ENCODE measurements at regions not wholly inside any gene's neighbourhood (a gene's known extent, or its start where the extent isn't known, plus 50 kb on each side); places are given as distances from the start of the nearest gene placed in this dataset.
"Not testable (repeated sequence)": the region's sequence is repeated elsewhere in the genome, so short reads cannot be mapped to it uniquely, and the experiment has no call there.

DNA sequence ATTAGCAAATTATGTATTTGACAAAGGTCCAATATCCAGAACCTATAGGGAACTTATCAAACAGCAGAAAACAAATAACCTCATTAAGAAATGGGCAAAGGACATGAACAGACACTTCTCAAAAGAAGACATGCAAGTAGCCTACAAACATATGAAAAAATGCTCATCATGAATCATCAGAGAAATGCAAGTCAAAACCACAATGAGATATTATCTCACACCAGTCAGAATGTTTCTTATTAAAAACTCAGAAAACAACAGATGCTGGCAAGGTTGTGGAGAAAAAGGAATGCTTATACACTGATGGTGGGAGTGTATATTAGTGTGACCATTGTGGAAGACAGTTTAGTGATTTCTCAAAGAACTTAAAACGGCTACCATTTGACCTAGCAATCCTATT lies 116.1 kb upstream of the CRBN start:
- H3K4me1 ChIP-seq (ENCODE audit: insufficient read depth, low read length), result no peaks in the 10 kb centered on the region
- no peak overlapping the region for H3K4me2 ChIP-seq (ENCODE audit: low read length)
- FAIRE-seq, result no peak
- Mint-ChIP-seq H3K36me3 (ENCODE audit: low read depth, unreplicated experiment) (no peaks in the 10 kb centered on the region), H3K27ac (ENCODE audit: unreplicated experiment) (no peak overlapping the region), H3K9me3 (ENCODE audit: unreplicated experiment) (peaks cover 2% of the 10 kb centered on the region), H3K4me3 (ENCODE audit: unreplicated experiment) (no peak overlapping the region), H3K27me3 (ENCODE audit: low read depth, unreplicated experiment) (no peaks in the 10 kb centered on the region), H3K4me1 (ENCODE audit: low read depth, unreplicated experiment) (no peaks in the 10 kb centered on the region)
- no peak for TF ChIP-seq EZH2 (IDR thresholded peaks at IDR 0.05; ENCODE audit: insufficient read depth, low read length)
- TF ChIP-seq, protein P1, sequence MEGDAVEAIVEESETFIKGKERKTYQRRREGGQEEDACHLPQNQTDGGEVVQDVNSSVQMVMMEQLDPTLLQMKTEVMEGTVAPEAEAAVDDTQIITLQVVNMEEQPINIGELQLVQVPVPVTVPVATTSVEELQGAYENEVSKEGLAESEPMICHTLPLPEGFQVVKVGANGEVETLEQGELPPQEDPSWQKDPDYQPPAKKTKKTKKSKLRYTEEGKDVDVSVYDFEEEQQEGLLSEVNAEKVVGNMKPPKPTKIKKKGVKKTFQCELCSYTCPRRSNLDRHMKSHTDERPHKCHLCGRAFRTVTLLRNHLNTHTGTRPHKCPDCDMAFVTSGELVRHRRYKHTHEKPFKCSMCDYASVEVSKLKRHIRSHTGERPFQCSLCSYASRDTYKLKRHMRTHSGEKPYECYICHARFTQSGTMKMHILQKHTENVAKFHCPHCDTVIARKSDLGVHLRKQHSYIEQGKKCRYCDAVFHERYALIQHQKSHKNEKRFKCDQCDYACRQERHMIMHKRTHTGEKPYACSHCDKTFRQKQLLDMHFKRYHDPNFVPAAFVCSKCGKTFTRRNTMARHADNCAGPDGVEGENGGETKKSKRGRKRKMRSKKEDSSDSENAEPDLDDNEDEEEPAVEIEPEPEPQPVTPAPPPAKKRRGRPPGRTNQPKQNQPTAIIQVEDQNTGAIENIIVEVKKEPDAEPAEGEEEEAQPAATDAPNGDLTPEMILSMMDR (IDR thresholded peaks at IDR 0.05; ENCODE audit: insufficient read depth, low read depth, low read length), result no peak
- no peaks in the 10 kb centered on the region for H3K79me2 ChIP-seq (ENCODE audit: insufficient read depth, low read length)
- no peaks in the 10 kb centered on the region for H3K27me3 ChIP-seq (ENCODE audit: insufficient read depth, low read length)
- H3K9me3 ChIP-seq (ENCODE audit: insufficient read depth, low read depth, low read length), result no peaks in the 10 kb centered on the region
- H3K9ac ChIP-seq (ENCODE audit: low read length), result no peak overlapping the region
- H4K20me1 ChIP-seq (ENCODE audit: insufficient read depth, low read length), result no peaks in the 10 kb centered on the region
- H2AFZ ChIP-seq (ENCODE audit: low read depth, low read length), result no peak overlapping the region
- H3K27ac ChIP-seq (ENCODE audit: low read depth, low read length), result no peak overlapping the region
- no peak for DNase-seq (ENCODE audit: low read depth)
- H3K4me3 ChIP-seq (ENCODE audit: insufficient read depth, low read depth, low read length), result no peak overlapping the region
- no peaks in the 10 kb centered on the region for H3K36me3 ChIP-seq (ENCODE audit: insufficient read depth, low read length)

DNA sequence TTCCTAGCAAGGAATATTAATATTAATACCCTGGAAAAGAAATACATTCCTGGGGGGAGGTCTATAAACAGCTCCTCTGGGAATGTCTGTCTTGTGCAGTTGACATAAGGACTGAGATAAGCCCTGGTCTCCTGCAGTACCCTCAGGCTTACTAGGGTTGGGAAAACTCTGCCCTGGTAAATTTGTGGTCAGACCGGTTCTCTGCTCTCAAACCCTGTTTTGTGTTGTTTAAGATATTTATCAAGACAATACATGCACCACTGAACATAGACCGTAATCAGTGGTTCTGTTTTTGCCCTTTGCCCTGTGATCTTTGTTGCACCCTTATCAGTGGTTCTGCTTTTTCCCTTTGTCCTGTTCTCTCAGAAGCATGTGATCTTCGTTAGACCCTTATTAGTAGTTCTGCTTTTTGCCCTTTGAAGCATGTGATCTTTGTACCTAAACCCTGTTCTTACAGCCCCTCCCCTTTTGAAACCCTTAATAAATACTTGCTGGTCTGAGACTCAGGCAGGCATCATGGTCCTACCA lies 112.3 kb upstream of the CRBN start:
- H3K4me3 ChIP-seq (ENCODE audit: insufficient read depth, low read depth, low read length); H3K9ac ChIP-seq (ENCODE audit: low read length): not testable (repeated sequence)

DNA sequence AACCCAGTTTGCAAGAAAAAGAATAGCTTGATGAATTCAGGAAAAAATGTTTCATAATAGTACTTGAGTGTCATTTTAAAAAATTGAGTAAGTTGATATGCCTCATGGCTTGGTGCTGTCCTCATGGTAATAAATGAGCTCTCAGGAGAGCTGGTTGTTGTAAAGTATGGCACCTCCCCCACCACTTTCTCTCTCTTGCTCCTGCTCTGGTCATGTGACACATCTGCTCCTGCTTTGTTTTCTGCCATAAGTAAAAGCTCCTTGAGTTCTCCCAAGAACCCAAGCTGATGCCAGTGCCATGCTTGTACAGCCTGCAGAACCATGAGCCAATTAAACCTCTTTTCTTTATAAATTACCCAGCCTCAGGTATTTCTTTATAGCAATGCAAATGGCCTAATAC lies 108.8 kb upstream of the CRBN start:
- no peak for FAIRE-seq

More for the DNA sequence above, 112.3 kb upstream of the CRBN start:
- H3K9me3 ChIP-seq (ENCODE audit: insufficient read depth, low read depth, low read length); H3K4me3 Mint-ChIP-seq (ENCODE audit: unreplicated experiment); FAIRE-seq; H3K36me3 ChIP-seq (ENCODE audit: insufficient read depth, low read length); H3K4me1 ChIP-seq (ENCODE audit: insufficient read depth, low read length); H3K27me3 Mint-ChIP-seq (ENCODE audit: low read depth, unreplicated experiment); H3K9me3 Mint-ChIP-seq (ENCODE audit: unreplicated experiment); H3K4me2 ChIP-seq (ENCODE audit: low read length); DNase-seq (ENCODE audit: low read depth); H4K20me1 ChIP-seq (ENCODE audit: insufficient read depth, low read length); H3K27me3 ChIP-seq (ENCODE audit: insufficient read depth, low read length); H3K27ac ChIP-seq (ENCODE audit: low read depth, low read length); H2AFZ ChIP-seq (ENCODE audit: low read depth, low read length); H3K27ac Mint-ChIP-seq (ENCODE audit: unreplicated experiment); H3K4me1 Mint-ChIP-seq (ENCODE audit: low read depth, unreplicated experiment); H3K79me2 ChIP-seq (ENCODE audit: insufficient read depth, low read length); H3K36me3 Mint-ChIP-seq (ENCODE audit: low read depth, unreplicated experiment): not testable (repeated sequence)

More for the DNA sequence above, 108.8 kb upstream of the CRBN start:
- no peaks in the 10 kb centered on the region for H3K27me3 ChIP-seq (ENCODE audit: insufficient read depth, low read length)
- TF ChIP-seq EZH2 (IDR thresholded peaks at IDR 0.05; ENCODE audit: insufficient read depth, low read length), result no peak
- TF ChIP-seq, protein P1 (IDR thresholded peaks at IDR 0.05; ENCODE audit: insufficient read depth, low read depth, low read length), result no peak
- no peak overlapping the region for H3K4me3 ChIP-seq (ENCODE audit: insufficient read depth, low read depth, low read length)
- no peaks in the 10 kb centered on the region for H3K4me1 ChIP-seq (ENCODE audit: insufficient read depth, low read length)
- no peak for DNase-seq (ENCODE audit: low read depth)
- no peaks in the 10 kb centered on the region for H3K4me1 Mint-ChIP-seq (ENCODE audit: low read depth, unreplicated experiment)
- H3K27ac Mint-ChIP-seq (ENCODE audit: unreplicated experiment), result no peak overlapping the region
- H3K4me3 Mint-ChIP-seq (ENCODE audit: unreplicated experiment), result no peak overlapping the region
- peaks cover 2% of the 10 kb centered on the region for H3K9me3 Mint-ChIP-seq (ENCODE audit: unreplicated experiment)
- no peaks in the 10 kb centered on the region for H3K36me3 Mint-ChIP-seq (ENCODE audit: low read depth, unreplicated experiment)
- no peak overlapping the region for H3K9ac ChIP-seq (ENCODE audit: low read length)
- H3K9me3 ChIP-seq (ENCODE audit: insufficient read depth, low read depth, low read length), result no peaks in the 10 kb centered on the region
- no peaks in the 10 kb centered on the region for H4K20me1 ChIP-seq (ENCODE audit: insufficient read depth, low read length)
- no peak overlapping the region for H2AFZ ChIP-seq (ENCODE audit: low read depth, low read length)
- no peaks in the 10 kb centered on the region for H3K27me3 Mint-ChIP-seq (ENCODE audit: low read depth, unreplicated experiment)
- no peak overlapping the region for H3K4me2 ChIP-seq (ENCODE audit: low read length)
- H3K79me2 ChIP-seq (ENCODE audit: insufficient read depth, low read length), result no peaks in the 10 kb centered on the region
- H3K27ac ChIP-seq (ENCODE audit: low read depth, low read length), result no peak overlapping the region
- H3K36me3 ChIP-seq (ENCODE audit: insufficient read depth, low read length), result no peaks in the 10 kb centered on the region
